Mammary epithelial cell (primary cell): ENCODE measurements at regions not wholly inside any gene's neighbourhood (a gene's known extent, or its start where the extent isn't known, plus 50 kb on each side); places are given as distances from the start of the nearest gene placed in this dataset.

ENCODE experiments used
- EZH2 ChIP-seq: IDR thresholded peaks from 2 replicates; pipeline ENCODE4 v1.6.1; 2012; ENCODE audit warnings: low read length, inconsistent platforms, borderline replicate concordance
- TF ChIP-seq, protein P1 (sequence below), 2 donors: IDR thresholded peaks in 1 of 2; conservative IDR thresholded peaks in 1 of 2; 2 replicates each; pipeline ENCODE4 v1.5.1; 2011 to 2012; ENCODE audit warnings: inconsistent platforms in 2 of 2, low read length in 2 of 2, mild to moderate bottlenecking in 2 of 2, control low read depth in 1 of 2, low read depth in 1 of 2; ENCODE audit not compliant: insufficient read depth in 1 of 2; ENCODE audit errors: extremely low read depth in 1 of 2

- TF ChIP-seq EZH2 = no peak
- TF ChIP-seq, protein P1, sequence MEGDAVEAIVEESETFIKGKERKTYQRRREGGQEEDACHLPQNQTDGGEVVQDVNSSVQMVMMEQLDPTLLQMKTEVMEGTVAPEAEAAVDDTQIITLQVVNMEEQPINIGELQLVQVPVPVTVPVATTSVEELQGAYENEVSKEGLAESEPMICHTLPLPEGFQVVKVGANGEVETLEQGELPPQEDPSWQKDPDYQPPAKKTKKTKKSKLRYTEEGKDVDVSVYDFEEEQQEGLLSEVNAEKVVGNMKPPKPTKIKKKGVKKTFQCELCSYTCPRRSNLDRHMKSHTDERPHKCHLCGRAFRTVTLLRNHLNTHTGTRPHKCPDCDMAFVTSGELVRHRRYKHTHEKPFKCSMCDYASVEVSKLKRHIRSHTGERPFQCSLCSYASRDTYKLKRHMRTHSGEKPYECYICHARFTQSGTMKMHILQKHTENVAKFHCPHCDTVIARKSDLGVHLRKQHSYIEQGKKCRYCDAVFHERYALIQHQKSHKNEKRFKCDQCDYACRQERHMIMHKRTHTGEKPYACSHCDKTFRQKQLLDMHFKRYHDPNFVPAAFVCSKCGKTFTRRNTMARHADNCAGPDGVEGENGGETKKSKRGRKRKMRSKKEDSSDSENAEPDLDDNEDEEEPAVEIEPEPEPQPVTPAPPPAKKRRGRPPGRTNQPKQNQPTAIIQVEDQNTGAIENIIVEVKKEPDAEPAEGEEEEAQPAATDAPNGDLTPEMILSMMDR (conservative IDR thresholded peaks at IDR 0.05 in 1 of 2, IDR thresholded peaks at IDR 0.05 in 1 of 2; ENCODE audit: extremely low read depth in 1 of 2, insufficient read depth in 1 of 2, low read depth in 1 of 2, low read length in 2 of 2) = no peak
Observed at GRCh38 chr7:124089621-124090020, 56.8 kb upstream of the TMEM229A start.
